ENCODE measurements at regions not wholly inside any gene's neighbourhood (a gene's known extent, or its start where the extent isn't known, plus 50 kb on each side); places are given as distances from the start of the nearest gene placed in this dataset.

- no peak overlapping the region for H3K9ac ChIP-seq (ENCODE audit: low read depth, low read length)
- no peak overlapping the region for H3K4me2 ChIP-seq (ENCODE audit: low read length)
- no peak overlapping the region for H3K4me3 ChIP-seq (ENCODE audit: low read length)
- H3K9me3 ChIP-seq (replicated peaks; ENCODE audit: low read length), result no peaks in the 10 kb centered on the region
- no peaks in the 10 kb centered on the region for H3K4me1 ChIP-seq (ENCODE audit: control insufficient read depth, insufficient read depth, low read length)
- no peaks in the 10 kb centered on the region for H3K27me3 ChIP-seq (ENCODE audit: control insufficient read depth, insufficient read depth, low read length)
- H3K36me3 ChIP-seq (ENCODE audit: insufficient read depth, low read length), result no peaks in the 10 kb centered on the region
Observed at GRCh38 chr3:106643684-106644161, 733.5 kb upstream of the CCDC54 start.

DNA sequence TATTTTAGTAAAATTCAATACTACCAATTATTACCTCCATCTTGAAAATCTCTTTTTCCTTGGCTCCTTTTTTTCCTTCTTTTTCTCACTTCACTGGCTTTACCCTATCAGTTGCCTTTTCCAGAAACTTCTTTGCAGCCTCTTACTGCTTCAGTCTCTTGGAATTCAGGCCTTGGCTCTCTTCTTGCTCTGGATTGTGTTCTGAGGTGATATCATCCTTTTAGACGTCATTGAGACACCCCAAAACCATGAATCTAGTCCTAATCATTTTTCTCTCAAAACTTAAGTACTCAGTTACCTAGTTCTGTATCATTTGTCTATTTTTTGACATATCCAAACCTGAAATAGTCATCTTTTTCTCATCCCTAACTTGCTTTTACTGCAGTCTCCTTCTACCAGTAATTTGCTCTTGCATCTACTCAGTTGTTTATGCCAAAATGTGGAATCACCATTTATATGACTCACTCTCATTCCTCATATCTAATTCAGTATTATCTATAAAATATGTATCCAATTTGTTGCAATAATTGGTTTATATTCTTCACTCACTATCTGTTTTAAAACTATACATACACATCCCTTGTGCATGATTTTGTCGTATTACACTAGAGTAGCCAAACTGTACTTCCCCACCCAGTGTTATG is 703.2 kb upstream of the CCDC54 start:
- Histone ChIP-seq H3K4me1 (ENCODE audit: control insufficient read depth, insufficient read depth, low read length) (peaks cover 4% of the 10 kb centered on the region), H3K36me3 (ENCODE audit: insufficient read depth, low read length) (no peaks in the 10 kb centered on the region), H3K9me3 (replicated peaks; ENCODE audit: low read length) (no peaks in the 10 kb centered on the region), H3K27me3 (ENCODE audit: control insufficient read depth, insufficient read depth, low read length) (no peaks in the 10 kb centered on the region), H3K4me3 (ENCODE audit: low read length) (no peak overlapping the region), H3K9ac (ENCODE audit: low read depth, low read length) (no peak overlapping the region), H3K4me2 (ENCODE audit: low read length) (no peak overlapping the region)

DNA sequence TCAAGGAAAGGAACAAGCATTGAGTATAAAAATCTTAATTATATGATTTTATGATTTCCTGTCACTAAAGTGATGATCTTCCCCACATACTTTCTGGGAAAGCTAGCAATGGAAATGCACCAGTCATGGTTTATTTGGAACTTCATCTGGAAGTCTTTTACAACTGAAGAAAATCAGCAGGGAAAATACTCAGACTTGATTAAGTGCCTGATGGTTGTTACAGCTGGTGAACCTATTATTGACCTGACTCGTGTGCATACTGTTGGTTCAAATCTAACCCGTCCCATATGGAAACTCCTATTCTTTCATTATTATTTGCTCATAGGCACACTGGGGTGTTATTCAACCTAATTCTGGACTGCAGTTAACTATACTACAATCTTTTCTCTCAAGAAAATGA is 701.8 kb upstream of the CCDC54 start:
- Histone ChIP-seq H3K27me3 (ENCODE audit: control insufficient read depth, insufficient read depth, low read length) (no peaks in the 10 kb centered on the region), H3K9me3 (replicated peaks; ENCODE audit: low read length) (no peaks in the 10 kb centered on the region), H3K4me3 (ENCODE audit: low read length) (no peak overlapping the region)

DNA sequence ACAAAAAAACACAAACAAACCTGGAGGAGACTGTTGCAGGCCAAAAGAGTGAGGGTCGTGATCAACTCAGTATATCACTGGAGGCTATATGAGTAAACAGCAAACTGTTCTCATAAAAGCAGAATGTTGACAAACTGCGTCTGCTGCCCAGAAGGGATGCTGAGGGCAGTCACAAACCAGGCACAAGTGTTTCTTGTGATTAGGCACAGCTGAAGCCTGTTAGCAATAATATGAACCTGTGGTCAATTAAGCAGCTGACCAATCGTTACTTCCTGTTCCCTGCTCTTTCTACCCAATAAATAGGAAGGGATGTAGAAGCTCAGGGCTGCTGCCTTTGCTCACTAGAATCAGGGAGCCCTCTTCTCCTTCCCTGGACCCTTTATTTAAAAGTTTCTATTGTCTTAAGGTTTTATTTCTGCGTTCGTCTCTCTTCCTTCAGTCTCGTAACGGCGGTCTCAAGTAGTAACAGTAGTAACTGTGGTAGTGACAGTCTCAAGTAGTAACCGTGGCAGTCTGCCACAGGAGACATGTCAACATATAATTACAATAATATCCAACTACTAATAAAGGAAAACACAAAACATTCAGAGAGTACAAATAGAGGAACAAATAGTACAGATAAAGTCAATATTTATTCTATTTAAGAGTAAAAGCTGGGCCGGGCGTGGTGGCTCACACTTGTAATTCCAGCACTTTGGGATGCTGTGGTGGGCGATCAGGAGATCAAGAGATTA is 698.4 kb upstream of the CCDC54 start:
- Histone ChIP-seq H3K4me3 (ENCODE audit: low read length) (no peak overlapping the region), H3K27me3 (ENCODE audit: control insufficient read depth, insufficient read depth, low read length) (no peaks in the 10 kb centered on the region), H3K4me2 (ENCODE audit: low read length) (no peak overlapping the region), H3K4me1 (ENCODE audit: control insufficient read depth, insufficient read depth, low read length) (peaks cover 7% of the 10 kb centered on the region), H3K36me3 (ENCODE audit: insufficient read depth, low read length) (no peaks in the 10 kb centered on the region), H3K9ac (ENCODE audit: low read depth, low read length) (no peak overlapping the region), H3K9me3 (replicated peaks; ENCODE audit: low read length) (no peaks in the 10 kb centered on the region)

More for the DNA sequence above, 701.8 kb upstream of the CCDC54 start:
- H3K36me3 ChIP-seq (ENCODE audit: insufficient read depth, low read length), result no peaks in the 10 kb centered on the region
- peaks cover 4% of the 10 kb centered on the region for H3K4me1 ChIP-seq (ENCODE audit: control insufficient read depth, insufficient read depth, low read length)
- no peak overlapping the region for H3K9ac ChIP-seq (ENCODE audit: low read depth, low read length)
- no peak overlapping the region for H3K4me2 ChIP-seq (ENCODE audit: low read length)

GRCh38 chr3:106683953-106684620 is 693.2 kb upstream of the CCDC54 start:
- no peak overlapping the region for H3K4me2 ChIP-seq (ENCODE audit: low read length)
- no peaks in the 10 kb centered on the region for H3K36me3 ChIP-seq (ENCODE audit: insufficient read depth, low read length)
- H3K4me3 ChIP-seq (ENCODE audit: low read length), result no peak overlapping the region
- H3K9me3 ChIP-seq (replicated peaks; ENCODE audit: low read length), result no peaks in the 10 kb centered on the region
- peaks cover 17% of the 10 kb centered on the region for H3K4me1 ChIP-seq (ENCODE audit: control insufficient read depth, insufficient read depth, low read length)
- H3K27me3 ChIP-seq (ENCODE audit: control insufficient read depth, insufficient read depth, low read length), result no peaks in the 10 kb centered on the region
- no peak overlapping the region for H3K9ac ChIP-seq (ENCODE audit: low read depth, low read length)

- H3K9me3 ChIP-seq (replicated peaks; ENCODE audit: low read length), result no peaks in the 10 kb centered on the region
- no peak overlapping the region for H3K4me2 ChIP-seq (ENCODE audit: low read length)
- H3K4me1 ChIP-seq (ENCODE audit: control insufficient read depth, insufficient read depth, low read length), result peaks cover 17% of the 10 kb centered on the region
- no peak overlapping the region for H3K9ac ChIP-seq (ENCODE audit: low read depth, low read length)
- H3K27me3 ChIP-seq (ENCODE audit: control insufficient read depth, insufficient read depth, low read length), result no peaks in the 10 kb centered on the region
- no peak overlapping the region for H3K4me3 ChIP-seq (ENCODE audit: low read length)
- H3K36me3 ChIP-seq (ENCODE audit: insufficient read depth, low read length), result no peaks in the 10 kb centered on the region
Observed at GRCh38 chr3:106685745-106686144, 691.5 kb upstream of the CCDC54 start.

DNA sequence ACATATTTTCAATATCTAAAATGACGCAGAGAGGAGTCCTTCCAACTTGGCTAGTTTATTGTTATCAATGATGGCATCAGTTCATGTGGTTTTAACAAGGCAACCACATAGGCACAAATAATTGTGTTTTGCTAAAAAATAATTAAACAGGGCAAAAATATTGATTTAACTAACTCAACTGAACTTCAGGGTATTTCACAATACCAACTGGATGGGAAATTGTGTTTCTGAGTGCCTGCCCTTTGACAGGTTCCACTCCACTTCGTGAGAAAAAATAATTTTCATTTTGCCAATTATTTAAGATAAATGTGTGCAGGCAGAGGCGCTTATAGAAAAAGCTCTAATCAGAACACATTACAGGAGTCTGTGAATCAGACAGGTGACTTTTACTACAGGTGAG is 689.3 kb upstream of the CCDC54 start:
- Histone ChIP-seq H3K27me3 (ENCODE audit: control insufficient read depth, insufficient read depth, low read length) (no peaks in the 10 kb centered on the region), H3K9me3 (replicated peaks; ENCODE audit: low read length) (no peaks in the 10 kb centered on the region), H3K4me1 (ENCODE audit: control insufficient read depth, insufficient read depth, low read length) (peaks cover 21% of the 10 kb centered on the region), H3K9ac (ENCODE audit: low read depth, low read length) (no peak overlapping the region), H3K36me3 (ENCODE audit: insufficient read depth, low read length) (no peaks in the 10 kb centered on the region), H3K4me2 (ENCODE audit: low read length) (no peak overlapping the region), H3K4me3 (ENCODE audit: low read length) (no peak overlapping the region)

- Histone ChIP-seq H3K36me3 (ENCODE audit: insufficient read depth, low read length) (no peaks in the 10 kb centered on the region), H3K27me3 (ENCODE audit: control insufficient read depth, insufficient read depth, low read length) (no peaks in the 10 kb centered on the region), H3K9ac (ENCODE audit: low read depth, low read length) (no peak overlapping the region), H3K4me3 (ENCODE audit: low read length) (no peak overlapping the region), H3K4me1 (ENCODE audit: control insufficient read depth, insufficient read depth, low read length) (peaks cover 21% of the 10 kb centered on the region), H3K4me2 (ENCODE audit: low read length) (peak overlapping the region; percentile 26), H3K9me3 (replicated peaks; ENCODE audit: low read length) (no peaks in the 10 kb centered on the region)
Observed at GRCh38 chr3:106688464-106688863, 688.8 kb upstream of the CCDC54 start.

GRCh38 chr3:106691476-106691875 is 685.8 kb upstream of the CCDC54 start:
- Histone ChIP-seq H3K9ac (ENCODE audit: low read depth, low read length) (no peak overlapping the region), H3K4me1 (ENCODE audit: control insufficient read depth, insufficient read depth, low read length) (peaks cover 15% of the 10 kb centered on the region), H3K9me3 (replicated peaks; ENCODE audit: low read length) (no peaks in the 10 kb centered on the region), H3K36me3 (ENCODE audit: insufficient read depth, low read length) (no peaks in the 10 kb centered on the region), H3K27me3 (ENCODE audit: control insufficient read depth, insufficient read depth, low read length) (no peaks in the 10 kb centered on the region), H3K4me2 (ENCODE audit: low read length) (no peak overlapping the region), H3K4me3 (ENCODE audit: low read length) (no peak overlapping the region)

DNA sequence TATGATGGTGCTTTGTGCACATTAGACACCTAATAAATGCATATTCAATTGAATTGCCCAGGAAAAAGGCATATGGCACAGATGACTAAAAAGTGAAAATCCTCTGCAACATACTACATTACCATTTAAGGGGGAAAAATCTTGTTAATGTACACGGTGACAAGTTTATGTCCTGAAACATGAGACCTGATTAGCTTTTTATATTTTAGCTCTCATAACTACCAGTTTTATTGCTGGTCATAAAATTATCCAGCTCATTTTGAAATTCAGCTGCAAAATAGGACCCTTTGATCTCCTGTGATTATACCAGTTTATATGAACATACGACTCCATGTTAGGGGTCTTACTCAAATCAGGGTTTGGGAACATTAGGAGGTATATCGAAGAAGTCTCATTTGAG is 684.6 kb upstream of the CCDC54 start:
- Histone ChIP-seq H3K27me3 (ENCODE audit: control insufficient read depth, insufficient read depth, low read length) (no peaks in the 10 kb centered on the region), H3K4me2 (ENCODE audit: low read length) (no peak overlapping the region), H3K36me3 (ENCODE audit: insufficient read depth, low read length) (no peaks in the 10 kb centered on the region), H3K4me3 (ENCODE audit: low read length) (no peak overlapping the region), H3K4me1 (ENCODE audit: control insufficient read depth, insufficient read depth, low read length) (peaks cover 15% of the 10 kb centered on the region), H3K9ac (ENCODE audit: low read depth, low read length) (no peak overlapping the region), H3K9me3 (replicated peaks; ENCODE audit: low read length) (no peaks in the 10 kb centered on the region)

DNA sequence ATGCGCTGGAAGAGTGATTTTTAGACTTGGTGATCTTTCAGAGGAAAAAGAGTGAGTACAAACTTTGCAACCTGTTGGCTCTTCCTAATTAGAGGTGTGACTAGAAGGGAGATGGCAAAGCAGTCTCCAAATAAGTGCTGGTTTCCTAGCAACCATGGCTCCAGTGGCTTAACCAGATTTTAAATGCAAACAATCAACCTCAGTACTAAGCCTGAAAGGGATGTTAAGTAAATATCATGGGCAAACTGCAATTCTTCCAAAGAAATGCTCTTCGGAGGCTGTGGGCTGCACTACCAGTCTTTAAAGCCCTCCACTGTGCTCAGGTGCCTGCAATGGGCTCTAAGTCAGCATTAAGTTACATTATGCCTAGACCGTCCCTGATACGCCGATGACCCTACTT is 678.1 kb upstream of the CCDC54 start:
- Histone ChIP-seq H3K4me2 (ENCODE audit: low read length) (no peak overlapping the region), H3K4me3 (ENCODE audit: low read length) (no peak overlapping the region), H3K4me1 (ENCODE audit: control insufficient read depth, insufficient read depth, low read length) (no peaks in the 10 kb centered on the region), H3K9ac (ENCODE audit: low read depth, low read length) (no peak overlapping the region), H3K9me3 (replicated peaks; ENCODE audit: low read length) (no peaks in the 10 kb centered on the region), H3K36me3 (ENCODE audit: insufficient read depth, low read length) (no peaks in the 10 kb centered on the region), H3K27me3 (ENCODE audit: control insufficient read depth, insufficient read depth, low read length) (no peaks in the 10 kb centered on the region)

Measured in skeletal muscle satellite cell (primary cell).